ENCODE measurements at regions not wholly inside any gene's neighbourhood (a gene's known extent, or its start where the extent isn't known, plus 50 kb on each side); places are given as distances from the start of the nearest gene placed in this dataset.
"Not testable (repeated sequence)": the region's sequence is repeated elsewhere in the genome, so short reads cannot be mapped to it uniquely, and the experiment has no call there.

DNA sequence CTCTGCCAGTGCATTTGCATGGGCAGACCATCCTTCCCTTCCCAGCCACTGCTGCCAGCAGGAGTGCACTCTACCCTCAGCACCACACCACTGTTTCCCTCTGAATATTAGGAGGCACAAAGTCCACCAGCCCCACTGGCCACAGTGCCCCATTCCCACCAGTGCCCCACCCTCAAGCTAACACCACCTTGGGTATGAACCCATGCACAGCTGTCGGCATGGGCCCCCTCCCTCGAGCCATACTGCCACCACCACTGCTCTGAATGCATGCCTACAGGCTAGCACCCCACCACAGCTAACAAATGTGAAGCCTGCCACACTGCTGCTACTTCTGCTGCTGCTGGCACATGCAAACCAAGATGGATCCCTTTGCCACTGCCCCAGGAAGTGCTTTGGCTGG is 810.4 kb downstream of the TRAM1L1 start:
- DNase-seq, result no peak

GRCh38 chr4:116272336-116272735 is 813.0 kb downstream of the TRAM1L1 start:
- no peak for DNase-seq

DNA sequence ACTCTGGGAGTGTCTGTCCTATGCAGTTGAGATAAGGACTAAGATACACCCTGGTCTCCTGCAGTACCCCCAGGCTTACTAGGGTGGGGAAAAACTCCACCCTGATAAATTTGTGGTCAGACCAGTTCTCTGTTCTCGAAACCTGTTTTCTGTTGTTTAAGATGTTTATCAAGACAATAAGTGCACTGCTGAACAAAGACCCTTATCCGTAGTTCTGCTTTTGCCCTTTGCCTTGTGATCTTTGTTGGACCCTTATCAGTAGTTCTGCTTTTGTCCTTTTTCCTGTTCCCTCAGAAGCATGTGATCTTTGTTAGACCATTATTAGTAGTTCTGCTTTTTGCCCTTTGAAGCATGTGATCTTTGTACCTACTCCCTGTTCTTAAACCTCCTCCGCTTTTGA is 824.4 kb downstream of the TRAM1L1 start:
- DNase-seq, result not testable (repeated sequence)

- no peak for DNase-seq
Observed at GRCh38 chr4:116244771-116245170, 840.6 kb downstream of the TRAM1L1 start.

DNA sequence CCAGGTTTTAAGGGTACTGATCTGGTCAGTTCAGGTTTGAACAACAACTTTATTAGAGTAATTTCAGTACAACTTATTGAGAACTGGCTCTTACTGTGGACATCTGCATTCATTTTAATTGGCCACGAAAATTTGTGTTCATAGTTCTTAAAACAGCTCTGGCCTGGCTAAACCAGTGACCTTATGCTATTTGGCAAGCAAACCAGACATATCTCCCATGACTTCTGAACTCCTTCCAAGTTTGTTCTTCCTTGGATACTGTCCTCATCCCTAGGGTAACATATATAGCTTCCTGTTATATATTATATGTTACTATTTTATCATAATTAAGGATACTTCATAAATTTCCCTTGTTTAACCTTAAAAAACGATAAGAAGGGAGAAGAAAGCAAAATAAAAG is 841.9 kb downstream of the TRAM1L1 start:
- DNase-seq, result no peak

DNA sequence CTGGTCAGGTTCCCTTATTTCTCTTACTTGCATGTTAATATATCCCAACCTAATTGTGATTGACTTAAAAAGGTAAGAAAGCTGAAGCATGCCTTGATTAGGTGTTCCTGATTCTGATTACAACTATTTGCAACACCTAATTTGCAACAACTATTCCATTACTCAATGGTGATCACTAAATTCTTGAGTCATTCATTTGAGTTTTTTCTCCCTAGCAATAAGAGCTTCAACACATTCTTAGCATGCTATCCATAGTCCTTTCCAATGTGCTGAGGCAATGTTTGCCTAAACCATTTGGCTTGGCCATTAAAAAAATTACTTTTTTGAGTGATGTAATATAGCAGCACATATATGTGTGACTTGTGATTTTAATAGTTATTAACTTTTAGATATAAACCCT is 851.4 kb downstream of the TRAM1L1 start:
- DNase-seq, result no peak

- DNase-seq, result not testable (repeated sequence)
Observed at GRCh38 chr4:116231999-116232398, 853.4 kb downstream of the TRAM1L1 start.

- DNase-seq, result no peak
Observed at GRCh38 chr4:116229420-116229819, 856.0 kb downstream of the TRAM1L1 start.

GRCh38 chr4:116223040-116223732 is 862.2 kb downstream of the TRAM1L1 start:
- DNase-seq, result no peak

DNA sequence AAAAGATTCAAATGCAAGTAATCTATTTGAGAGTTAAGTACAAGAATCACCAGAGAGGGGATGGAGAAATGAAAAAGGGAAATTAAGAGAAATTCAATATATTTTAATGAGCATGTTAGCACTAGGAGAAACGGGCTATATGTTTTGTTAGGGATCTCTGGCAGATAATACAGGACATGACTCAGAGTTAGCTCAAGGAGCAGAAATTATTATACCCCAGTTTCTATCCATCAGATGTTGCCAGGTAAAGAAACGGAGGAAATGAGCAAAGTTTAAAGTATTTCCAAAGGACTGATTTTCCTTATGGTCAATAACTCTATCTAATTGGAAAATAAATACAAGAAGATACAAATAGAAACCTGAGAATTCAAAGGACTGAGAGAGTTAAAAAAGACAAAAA is 867.6 kb downstream of the TRAM1L1 start:
- no peak for DNase-seq

GRCh38 chr4:116215622-116216021 is 869.8 kb downstream of the TRAM1L1 start:
- no peak for DNase-seq

DNA sequence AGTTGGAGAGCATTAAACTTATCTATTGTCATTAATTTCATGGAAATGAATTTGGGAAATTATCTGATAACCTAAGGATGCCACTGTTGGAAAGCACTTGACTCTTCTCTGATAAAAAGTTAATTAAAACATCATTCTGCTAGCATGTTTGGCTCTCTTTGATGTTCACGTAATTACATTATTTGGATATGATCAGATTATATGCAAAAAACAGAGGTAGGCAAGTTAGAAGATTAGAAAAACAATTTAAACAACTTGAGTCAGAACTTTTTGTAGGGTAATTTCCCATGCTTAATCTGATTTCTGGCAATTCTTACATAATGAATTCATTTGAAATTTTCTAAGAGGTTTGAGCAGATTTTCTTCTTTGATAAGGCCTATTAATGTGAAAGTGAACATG is 882.9 kb downstream of the TRAM1L1 start:
- DNase-seq, result no peak

DNA sequence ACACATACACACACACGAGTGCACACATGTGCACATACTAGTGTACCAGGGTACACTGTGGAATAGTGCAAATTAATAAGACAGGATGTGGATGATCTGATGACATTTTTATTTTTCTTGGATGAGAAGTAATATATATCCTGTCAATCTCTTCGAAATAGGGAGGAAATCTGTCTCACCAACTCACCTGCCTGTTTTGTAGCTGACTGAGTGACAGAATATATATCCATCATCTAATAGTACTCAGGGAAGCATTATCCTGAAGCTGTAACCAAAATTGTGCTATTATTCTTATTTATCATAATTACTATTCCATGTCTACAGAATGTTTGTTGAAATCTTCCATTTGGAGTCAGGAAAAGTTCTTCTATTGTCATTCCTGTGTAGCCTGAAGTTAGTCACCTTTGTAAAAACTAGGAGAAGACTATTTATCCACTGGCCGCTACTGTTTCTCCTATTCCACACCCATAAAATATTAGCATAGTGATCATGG is 888.0 kb downstream of the TRAM1L1 start:
- DNase-seq, result no peak

DNA sequence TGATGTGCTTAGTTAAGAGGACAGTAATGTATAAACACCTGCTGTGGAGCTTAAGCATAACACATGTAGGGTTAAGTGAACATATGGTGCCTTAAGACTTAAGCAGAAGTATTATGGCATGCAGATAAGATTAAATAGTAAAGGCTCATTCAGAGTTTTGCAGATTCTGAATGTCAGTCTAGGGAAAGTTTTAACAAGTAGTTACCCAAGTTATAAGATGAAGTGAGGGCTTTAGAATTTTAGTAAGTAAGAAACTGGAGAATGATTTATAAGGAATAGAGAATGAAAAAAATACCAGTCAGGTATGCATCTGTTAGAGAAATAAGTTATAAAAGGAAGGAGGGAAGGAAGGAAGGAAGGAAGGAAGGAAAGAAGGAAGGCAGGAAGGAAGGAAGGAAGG is 902.1 kb downstream of the TRAM1L1 start:
- DNase-seq, result no peak

GRCh38 chr4:116180157-116180601 is 905.2 kb downstream of the TRAM1L1 start:
- DNase-seq, result no peak

- DNase-seq, result not testable (repeated sequence)
Observed at GRCh38 chr4:116151371-116151770, 934.0 kb downstream of the TRAM1L1 start.

DNA sequence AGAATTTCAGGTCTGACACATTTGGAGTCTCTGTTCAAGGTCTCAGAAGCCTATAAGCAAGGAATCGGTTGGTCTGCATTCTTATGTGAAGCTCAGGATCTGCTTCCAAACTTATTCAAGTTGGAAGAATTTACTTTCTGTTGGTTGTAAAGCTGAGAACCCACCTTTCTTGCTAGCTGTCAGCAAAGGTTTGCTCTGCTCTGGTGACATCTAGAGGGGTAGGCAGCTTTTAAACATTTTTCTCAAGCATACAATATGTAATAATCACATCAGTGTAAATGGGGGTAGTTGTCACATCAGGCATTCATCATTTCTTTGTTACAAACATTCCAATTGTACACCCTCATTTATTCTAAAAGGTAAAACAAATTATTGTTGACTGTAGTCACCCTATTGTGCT is 935.2 kb downstream of the TRAM1L1 start:
- DNase-seq, result no peak

GRCh38 chr4:116143198-116143597 is 942.2 kb downstream of the TRAM1L1 start:
- DNase-seq, result no peak

DNA sequence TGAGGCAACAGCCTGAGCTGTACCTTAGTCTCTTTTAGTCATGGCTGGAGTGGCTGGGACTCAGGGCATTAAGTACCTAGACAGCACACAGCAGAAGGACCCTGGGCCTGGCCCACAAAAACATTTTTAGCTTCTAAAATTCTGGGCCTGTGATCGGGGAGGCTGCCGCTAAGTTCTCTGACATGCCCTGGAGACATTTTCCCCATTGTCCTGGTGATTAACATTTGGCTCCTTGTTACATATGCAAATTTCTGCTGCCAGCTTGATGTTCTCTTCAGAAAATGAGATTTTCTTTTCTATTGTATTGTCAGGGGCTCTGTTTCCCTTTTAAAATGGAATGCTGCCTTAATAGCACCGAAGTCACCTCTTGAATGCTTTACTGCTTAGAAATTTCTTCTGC is 952.4 kb downstream of the TRAM1L1 start:
- no peak for DNase-seq

- DNase-seq, result no peak
Observed at GRCh38 chr4:116126794-116127193, 958.6 kb downstream of the TRAM1L1 start.

DNA sequence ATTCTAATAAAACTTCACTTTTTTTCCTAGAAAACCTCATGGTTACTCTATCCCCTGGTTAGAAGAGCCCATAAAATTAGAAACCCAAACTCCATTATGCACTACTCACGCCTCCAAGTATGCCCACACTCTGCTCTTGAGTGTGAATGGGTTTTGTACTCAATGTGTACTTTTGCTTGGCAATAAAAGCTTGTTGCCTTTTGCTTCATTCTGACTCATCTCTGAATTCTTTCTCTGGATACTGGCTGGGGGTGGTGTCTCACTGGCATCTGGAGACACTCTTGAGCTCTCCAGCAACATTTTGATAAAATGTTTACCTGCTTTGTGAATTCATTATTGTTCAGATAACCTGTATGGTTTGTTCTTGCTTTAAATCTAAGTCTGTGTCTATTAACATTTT is 963.3 kb downstream of the TRAM1L1 start:
- no peak for DNase-seq

- no peak for DNase-seq
Observed at GRCh38 chr4:116118221-116118620, 967.2 kb downstream of the TRAM1L1 start.

GRCh38 chr4:116112861-116113260 is 972.5 kb downstream of the TRAM1L1 start:
- not testable (repeated sequence) for DNase-seq

GRCh38 chr4:116110713-116111112 is 974.7 kb downstream of the TRAM1L1 start:
- DNase-seq, result no peak

DNA sequence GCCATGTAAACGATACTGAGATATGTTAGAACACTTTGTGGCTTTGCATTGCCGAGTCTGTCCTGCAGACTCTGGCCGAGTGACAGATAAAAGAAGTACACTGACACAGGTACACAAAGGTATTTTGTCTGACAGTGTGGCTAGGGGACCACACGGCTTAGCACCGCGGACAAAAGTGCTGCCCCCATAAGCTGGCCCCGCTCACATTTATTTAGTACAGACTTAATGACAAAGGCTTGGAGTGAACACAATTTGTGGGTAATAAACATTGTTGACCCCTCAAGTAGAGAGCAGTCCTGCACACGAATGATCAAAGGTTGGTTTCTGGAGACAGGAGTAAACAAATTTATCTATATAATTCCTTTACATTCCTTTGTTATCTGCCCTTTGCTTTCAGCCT is 976.8 kb downstream of the TRAM1L1 start:
- no peak for DNase-seq

Measured in stimulated activated CD8-positive, alpha-beta memory T cell treated with anti-CD3 and anti-CD28 coated beads, Interleukin-4, amount 100 ng/mL, for 48 hours (primary cell).